K562 (cell line): ENCODE measurements at regions not wholly inside any gene's neighbourhood (a gene's known extent, or its start where the extent isn't known, plus 50 kb on each side); places are given as distances from the start of the nearest gene placed in this dataset.

Experiments used
- ATAC-seq: fragments of 200-7000 bp; cut with Tn5 transposase; 3 replicates; pipeline ENCODE4 v1.9.1; 2020; ENCODE audit warnings: moderate library complexity
- BruUV-seq: library from RNA; stranded (reverse); fragments of 400-500 nt; replicated peaks from 2 replicates; lab custom pipeline; 2021; lab: Mats Ljungman, UMichigan
- CTCF ChIA-PET: fragments of 300-600 bp; formaldehyde crosslinking; extraction: SDS; loops from one replicate; lab custom pipeline; 2021; ENCODE audit warnings: low intra/inter-chr PET ratio; lab: Yijun Ruan, JAX
- POLR2A ChIA-PET: fragments of 300-600, 350-650 bp; sonication (Branson Sonifier 250); formaldehyde crosslinking; extraction: SDS; loops from one replicate; lab custom pipeline; 2021; ENCODE audit warnings: antibody characterized with exemption, inconsistent platforms; lab: Yijun Ruan, JAX
- DNase-seq, 4 experiments: peaks; one replicate each; pipeline versions ENCODE4 v3.0.0 to v3.0.0-alpha.2; 2011 to 2018; ENCODE audit warnings: low spot score in 3 of 4, mixed read lengths in 3 of 4; ENCODE audit errors: extremely low read depth in 1 of 4
- FAIRE-seq: peaks from 2 replicates; lab custom pipeline; 2011; peaks lifted over from hg19 to GRCh38; lab: Jason Lieb, UNC
- H2AFZ ChIP-seq: 2 replicates; pipeline ENCODE4 v1.6.0; 2011; ENCODE audit warnings: low read depth, low read length, control low read depth, inconsistent platforms
- H3K27ac ChIP-seq: fragments of 200-600 bp; 3 replicates; pipeline ENCODE4 v1.8.0; 2011; ENCODE audit warnings: low read depth, mild to moderate bottlenecking, control low read depth, inconsistent platforms, low read length, moderate library complexity, mixed read lengths; ENCODE audit errors: extremely low read depth
- H3K27me3 ChIP-seq, 2 experiments: fragments of 300-600 bp in 1 of 2; 2 replicates in 1 of 2; 3 replicates in 1 of 2; pipeline versions ENCODE4 v1.6.0 to v1.8.0; 2011; ENCODE audit warnings: inconsistent platforms in 2 of 2, low read length in 2 of 2, mild to moderate bottlenecking in 1 of 2, mixed read lengths in 1 of 2, moderate library complexity in 1 of 2; ENCODE audit not compliant: control insufficient read depth in 2 of 2, insufficient read depth in 2 of 2
- H3K36me3 ChIP-seq: fragments of 300-600 bp; 3 replicates; pipeline ENCODE4 v1.8.0; 2011; ENCODE audit warnings: mild to moderate bottlenecking, low read length, inconsistent platforms; ENCODE audit not compliant: control insufficient read depth, insufficient read depth
- H3K4me1 ChIP-seq, 2 experiments: fragments of 200-600 bp in 1 of 2; replicated peaks in 1 of 2; 2 replicates in 1 of 2; 3 replicates in 1 of 2; pipeline versions ENCODE4 v1.5.1 to v1.8.0; 2011; ENCODE audit warnings: inconsistent platforms in 2 of 2, low read length in 2 of 2, mild to moderate bottlenecking in 1 of 2, mixed read lengths in 1 of 2, moderate library complexity in 1 of 2; ENCODE audit not compliant: control insufficient read depth in 2 of 2, insufficient read depth in 2 of 2
- H3K4me2 ChIP-seq: 2 replicates; pipeline ENCODE4 v1.6.1; 2011; ENCODE audit warnings: low read length, control low read depth, inconsistent platforms, mixed read lengths; ENCODE audit not compliant: insufficient read depth
- H3K4me3 ChIP-seq: fragments of 200-600 bp; sonication (generic), shearing (Covaris generic); 2 replicates; pipeline ENCODE4 v1.5.1; 2016; ENCODE audit warnings: control low read depth, inconsistent platforms
- H3K79me2 ChIP-seq: fragments of 200-600 bp; 3 replicates; pipeline ENCODE4 v1.8.0; 2011; ENCODE audit warnings: low read length, inconsistent platforms; ENCODE audit not compliant: control insufficient read depth, insufficient read depth
- H3K9ac ChIP-seq, 2 experiments: 2 replicates each; pipeline versions ENCODE4 v1.6.0 to v1.6.1; 2011; ENCODE audit warnings: low read depth in 2 of 2, low read length in 2 of 2, control low read depth in 1 of 2, inconsistent platforms in 1 of 2, mild to moderate bottlenecking in 1 of 2, mixed read lengths in 1 of 2; ENCODE audit not compliant: insufficient read depth in 1 of 2
- H3K9me1 ChIP-seq: one replicate; pipeline ENCODE4 v1.6.0; 2011; ENCODE audit warnings: inconsistent platforms, mild to moderate bottlenecking, low read length, moderate library complexity; ENCODE audit not compliant: control insufficient read depth, insufficient read depth
- H3K9me3 ChIP-seq: replicated peaks from 2 replicates; pipeline ENCODE4 v1.5.1; 2011; ENCODE audit warnings: low read depth, low read length, inconsistent platforms; ENCODE audit not compliant: control insufficient read depth, insufficient read depth
- H4K20me1 ChIP-seq: replicated peaks from 2 replicates; pipeline ENCODE4 v1.6.1; 2011; ENCODE audit warnings: low read length, inconsistent platforms, mixed read lengths; ENCODE audit not compliant: control insufficient read depth, insufficient read depth
- BRCA1 ChIP-seq, 2 experiments: fragments of 450-650 bp in 1 of 2; sonication (generic) in 1 of 2; formaldehyde crosslinking in 1 of 2; IDR thresholded peaks; 2 replicates each; pipeline versions ENCODE4 v1.5.0 to v1.6.1; 2017 to 2020; ENCODE audit warnings: mild to moderate bottlenecking in 1 of 2, missing genetic modification reagents in 1 of 2
- KLF13 ChIP-seq: fragments of 450-650 bp; IDR thresholded peaks from 2 replicates; pipeline ENCODE4 v1.6.1; 2016; ENCODE audit warnings: missing genetic modification characterization, low read depth, mild to moderate bottlenecking, missing compliant biosample characterization, moderate library complexity, borderline replicate concordance
- MBD1 ChIP-seq: fragments of 250-450 bp; sonication (Bioruptor Pico); IDR thresholded peaks from 2 replicates; pipeline ENCODE4 v1.8.0; 2022; ENCODE audit warnings: inconsistent platforms
- MXI1 ChIP-seq: IDR thresholded peaks from 2 replicates; pipeline ENCODE4 v1.6.1; 2011; ENCODE audit warnings: low read depth, mild to moderate bottlenecking, improper control_type of control experiment, low read length
- RB1 ChIP-seq: fragments of 450-650 bp; IDR thresholded peaks from 2 replicates; pipeline ENCODE4 v1.6.1; 2017; ENCODE audit warnings: low read depth, mild to moderate bottlenecking
- TOE1 ChIP-seq, 2 experiments: fragments of 450-650 bp in 1 of 2; sonication (generic) in 1 of 2; formaldehyde crosslinking in 1 of 2; IDR thresholded peaks; 2 replicates each; pipeline versions ENCODE4 v1.7.1 to v1.8.0; 2016 to 2022; ENCODE audit warnings: borderline replicate concordance in 2 of 2, mild to moderate bottlenecking in 2 of 2, antibody characterized with exemption in 1 of 2, inconsistent platforms in 1 of 2, low read depth in 1 of 2, missing genetic modification reagents in 1 of 2, moderate library complexity in 1 of 2
- ZBTB17 ChIP-seq: fragments of 450-650 bp; formaldehyde crosslinking; IDR thresholded peaks from 2 replicates; pipeline ENCODE4 v1.4.0; 2020; ENCODE audit warnings: mild to moderate bottlenecking
- ZNF174 ChIP-seq: fragments of 250-450 bp; sonication (Bioruptor Pico); IDR thresholded peaks from 2 replicates; pipeline ENCODE4 v1.4.0; 2020; ENCODE audit warnings: mild to moderate bottlenecking
- ZNF23 ChIP-seq: fragments of 250-450 bp; sonication (Bioruptor Pico); IDR thresholded peaks from 2 replicates; pipeline ENCODE4 v1.4.0; 2020; ENCODE audit warnings: mild to moderate bottlenecking
- ZNF395 ChIP-seq: fragments of 200-800 bp; sonication (Bioruptor generic); IDR thresholded peaks from 2 replicates; pipeline ENCODE4 v1.6.1; 2017; ENCODE audit warnings: missing genetic modification characterization, missing compliant biosample characterization
- ZNF551 ChIP-seq: fragments of 250-450 bp; sonication (Bioruptor Pico); IDR thresholded peaks from 2 replicates; pipeline ENCODE4 v1.5.0; 2021; ENCODE audit warnings: mild to moderate bottlenecking, moderate library complexity
- ZNF584 ChIP-seq: fragments of 200-800 bp; sonication (Bioruptor generic); IDR thresholded peaks from 2 replicates; pipeline ENCODE4 v1.6.1; 2016; ENCODE audit warnings: low read depth, mild to moderate bottlenecking, missing genetic modification characterization, missing compliant biosample characterization
- ZSCAN29 ChIP-seq: fragments of 450-650 bp; IDR thresholded peaks from 2 replicates; pipeline ENCODE4 v1.6.1; 2017
- WGBS: fragments of 100-300 bp; shearing (Covaris generic); methylation state at CpG from one replicate; pipeline ENCODE4 v1.1.6; 2016; ENCODE audit warnings: low coverage, mixed read lengths; ENCODE audit not compliant: insufficient coverage; ENCODE audit errors: missing lambda C conversion rate; 5-methylcytosine and 5-hydroxymethylcytosine counted together
- in situ Hi-C: fragments of 300-500 bp; cut with MboI; formaldehyde crosslinking; loops from 4 replicates; pipeline ENCODE4 v1.15.0; 2018; ENCODE audit warnings: inconsistent platforms, mixed read lengths
- intact Hi-C: fragments of 100-400 bp; cut with micrococcal nuclease; formaldehyde crosslinking; loops from 2 replicates; pipeline ENCODE4 v1.14.2; 2022
- TF ChIP-seq, protein P1 (sequence below): fragments of 250-450 bp; sonication (Bioruptor Pico); IDR thresholded peaks from 2 replicates; pipeline ENCODE4 v1.4.0; 2020; ENCODE audit warnings: mild to moderate bottlenecking, moderate library complexity
- TF ChIP-seq, protein P2 (sequence below): sonication (generic); formaldehyde crosslinking; IDR thresholded peaks from 2 replicates; pipeline ENCODE4 v1.4.0; 2020; ENCODE audit warnings: mild to moderate bottlenecking, missing genetic modification reagents

- POLR2A ChIA-PET = no interaction called here
- no peaks in the 10 kb centered on the region for H3K27me3 ChIP-seq
- WGBS = 3% methylated on average over 2 of the region's 2 CpGs
- no peaks in the 10 kb centered on the region for H3K9me3 ChIP-seq
- H3K9ac ChIP-seq = no peak overlapping the region
- H3K9me1 ChIP-seq = no peaks in the 10 kb centered on the region
- H3K27ac ChIP-seq = no peak overlapping the region
- intact Hi-C loops (no loop called here), in situ Hi-C loops (no loop called here)
- CTCF ChIA-PET = no interaction called here
- DNase-seq = no peak
- no peak overlapping the region for H3K4me2 ChIP-seq
- FAIRE-seq = no peak
- H3K4me1 ChIP-seq = no peaks in the 10 kb centered on the region
- no peak overlapping the region for H2AFZ ChIP-seq
- no peak for ATAC-seq
- no peaks in the 10 kb centered on the region for H4K20me1 ChIP-seq
- H3K36me3 ChIP-seq = no peaks in the 10 kb centered on the region
- H3K79me2 ChIP-seq = no peaks in the 10 kb centered on the region
- no TSS peak for BruUV-seq
- H3K4me3 ChIP-seq = no peak overlapping the region
- TF ChIP-seq ZNF584 (CRISPR knock-in tag) (no peak), ZNF174 (no peak), ZBTB17 (CRISPR knock-in tag) (no peak), ZNF551 (CRISPR knock-in tag) (no peak), ZNF23 (CRISPR knock-in tag) (no peak), ZNF395 (no peak), MBD1 (CRISPR knock-in tag) (no peak), RB1 (no peak), ZSCAN29 (no peak), KLF13 (tag) (no peak), MXI1 (no peak), TOE1 (IDR thresholded peaks at IDR 0.05; ENCODE audit: borderline replicate concordance) (no peak), TOE1 (CRISPR knock-in tag; IDR thresholded peaks at IDR 0.05; ENCODE audit: borderline replicate concordance, low read depth) (no peak), BRCA1 (IDR thresholded peaks at IDR 0.05) (no peak), BRCA1 (CRISPR knock-in tag; IDR thresholded peaks at IDR 0.05) (no peak)
- TF ChIP-seq, protein P1, sequence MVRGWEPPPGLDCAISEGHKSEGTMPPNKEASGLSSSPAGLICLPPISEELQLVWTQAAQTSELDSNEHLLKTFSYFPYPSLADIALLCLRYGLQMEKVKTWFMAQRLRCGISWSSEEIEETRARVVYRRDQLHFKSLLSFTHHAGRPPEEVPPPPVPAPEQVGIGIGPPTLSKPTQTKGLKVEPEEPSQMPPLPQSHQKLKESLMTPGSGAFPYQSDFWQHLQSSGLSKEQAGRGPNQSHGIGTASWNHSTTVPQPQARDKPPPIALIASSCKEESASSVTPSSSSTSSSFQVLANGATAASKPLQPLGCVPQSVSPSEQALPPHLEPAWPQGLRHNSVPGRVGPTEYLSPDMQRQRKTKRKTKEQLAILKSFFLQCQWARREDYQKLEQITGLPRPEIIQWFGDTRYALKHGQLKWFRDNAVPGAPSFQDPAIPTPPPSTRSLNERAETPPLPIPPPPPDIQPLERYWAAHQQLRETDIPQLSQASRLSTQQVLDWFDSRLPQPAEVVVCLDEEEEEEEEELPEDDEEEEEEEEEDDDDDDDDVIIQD (CRISPR knock-in tag) = no peak
- TF ChIP-seq, protein P2, sequence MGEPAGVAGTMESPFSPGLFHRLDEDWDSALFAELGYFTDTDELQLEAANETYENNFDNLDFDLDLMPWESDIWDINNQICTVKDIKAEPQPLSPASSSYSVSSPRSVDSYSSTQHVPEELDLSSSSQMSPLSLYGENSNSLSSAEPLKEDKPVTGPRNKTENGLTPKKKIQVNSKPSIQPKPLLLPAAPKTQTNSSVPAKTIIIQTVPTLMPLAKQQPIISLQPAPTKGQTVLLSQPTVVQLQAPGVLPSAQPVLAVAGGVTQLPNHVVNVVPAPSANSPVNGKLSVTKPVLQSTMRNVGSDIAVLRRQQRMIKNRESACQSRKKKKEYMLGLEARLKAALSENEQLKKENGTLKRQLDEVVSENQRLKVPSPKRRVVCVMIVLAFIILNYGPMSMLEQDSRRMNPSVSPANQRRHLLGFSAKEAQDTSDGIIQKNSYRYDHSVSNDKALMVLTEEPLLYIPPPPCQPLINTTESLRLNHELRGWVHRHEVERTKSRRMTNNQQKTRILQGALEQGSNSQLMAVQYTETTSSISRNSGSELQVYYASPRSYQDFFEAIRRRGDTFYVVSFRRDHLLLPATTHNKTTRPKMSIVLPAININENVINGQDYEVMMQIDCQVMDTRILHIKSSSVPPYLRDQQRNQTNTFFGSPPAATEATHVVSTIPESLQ (CRISPR knock-in tag) = no peak
Measured at GRCh38 chr10:90020506-90020905, 319.1 kb downstream of the KIF20B start.
